H9 (cell line): ENCODE measurements at regions not wholly inside any gene's neighbourhood (a gene's known extent, or its start where the extent isn't known, plus 50 kb on each side); places are given as distances from the start of the nearest gene placed in this dataset.
"Not testable (repeated sequence)": the region's sequence is repeated elsewhere in the genome, so short reads cannot be mapped to it uniquely, and the experiment has no call there.

Experiments used
- DNase-seq: peaks from one replicate; pipeline ENCODE4 v3.0.0-alpha.2; 2017
- H2AFZ ChIP-seq: one replicate; pipeline ENCODE4 v1.6.1; 2013; ENCODE audit warnings: mild to moderate bottlenecking, low read length, control low read depth, moderate library complexity
- H2AK5ac ChIP-seq: 2 replicates; pipeline ENCODE4 v1.6.1; 2013; ENCODE audit warnings: low read length, control low read depth, mixed read lengths; ENCODE audit not compliant: insufficient read length
- H2BK120ac ChIP-seq: one replicate; pipeline ENCODE4 v1.6.1; 2013; ENCODE audit warnings: low read depth, mild to moderate bottlenecking, low read length, control low read depth, inconsistent platforms; ENCODE audit not compliant: poor library complexity, severe bottlenecking
- H2BK12ac ChIP-seq: 2 replicates; pipeline ENCODE4 v1.6.1; 2013; ENCODE audit warnings: low read length, control low read depth, mixed read lengths, low read depth; ENCODE audit not compliant: insufficient read length
- H2BK15ac ChIP-seq: 2 replicates; pipeline ENCODE4 v1.6.1; 2013; ENCODE audit warnings: low read depth, low read length, control low read depth
- H2BK20ac ChIP-seq: one replicate; pipeline ENCODE4 v1.6.1; 2013; ENCODE audit warnings: low read depth, mild to moderate bottlenecking, low read length, control low read depth, inconsistent platforms; ENCODE audit not compliant: poor library complexity, severe bottlenecking
- H2BK5ac ChIP-seq: 2 replicates; pipeline ENCODE4 v1.6.1; 2013; ENCODE audit warnings: low read length, control low read depth, mixed read lengths; ENCODE audit not compliant: insufficient read length
- H3K14ac ChIP-seq: 2 replicates; pipeline ENCODE4 v1.6.1; 2013; ENCODE audit warnings: low read length, control low read depth; ENCODE audit not compliant: insufficient read depth
- H3K18ac ChIP-seq: 2 replicates; pipeline ENCODE4 v1.6.1; 2013; ENCODE audit warnings: low read depth, mild to moderate bottlenecking, mixed read lengths, low read length, control low read depth; ENCODE audit not compliant: insufficient read length
- H3K23ac ChIP-seq: 2 replicates; pipeline ENCODE4 v1.6.1; 2013; ENCODE audit warnings: low read length, control low read depth, mixed read lengths, low read depth; ENCODE audit not compliant: insufficient read length
- H3K23me2 ChIP-seq: 2 replicates; pipeline ENCODE4 v1.6.1; 2013; ENCODE audit warnings: low read depth, mild to moderate bottlenecking, mixed read lengths, low read length, control low read depth; ENCODE audit not compliant: insufficient read length, poor library complexity, severe bottlenecking
- H3K27ac ChIP-seq: 2 replicates; pipeline ENCODE4 v1.5.1; 2013; ENCODE audit warnings: low read length, control low read depth, mixed read lengths, low read depth; ENCODE audit not compliant: insufficient read length
- H3K27me3 ChIP-seq: 2 replicates; pipeline ENCODE4 v1.6.1; 2013; ENCODE audit warnings: low read length, control low read depth, inconsistent platforms; ENCODE audit not compliant: insufficient read depth
- H3K4ac ChIP-seq: 2 replicates; pipeline ENCODE4 v1.6.1; 2013; ENCODE audit warnings: low read depth, mild to moderate bottlenecking, control low read depth, inconsistent platforms, low read length, moderate library complexity
- H3K4me1 ChIP-seq: 2 replicates; pipeline ENCODE4 v1.6.1; 2013; ENCODE audit warnings: low read length, control low read depth, inconsistent platforms; ENCODE audit not compliant: insufficient read depth
- H3K4me2 ChIP-seq: 2 replicates; pipeline ENCODE4 v1.6.1; 2013; ENCODE audit warnings: low read length, control low read depth, mixed read lengths; ENCODE audit not compliant: insufficient read length, insufficient read depth
- H3K56ac ChIP-seq: 2 replicates; pipeline ENCODE4 v1.6.1; 2013; ENCODE audit warnings: low read depth, mild to moderate bottlenecking, mixed read lengths, low read length, control low read depth; ENCODE audit not compliant: insufficient read length
- H3K79me1 ChIP-seq: 2 replicates; pipeline ENCODE4 v1.6.1; 2013; ENCODE audit warnings: low read depth, mild to moderate bottlenecking, moderate library complexity, low read length, control low read depth, inconsistent platforms; ENCODE audit not compliant: insufficient read depth, poor library complexity, severe bottlenecking
- H3K79me2 ChIP-seq: 2 replicates; pipeline ENCODE4 v1.6.1; 2013; ENCODE audit warnings: low read length, control low read depth, inconsistent platforms; ENCODE audit not compliant: insufficient read depth
- H3K9ac ChIP-seq: 2 replicates; pipeline ENCODE4 v1.6.1; 2013; ENCODE audit warnings: low read length, control low read depth, mixed read lengths; ENCODE audit not compliant: insufficient read length; ENCODE audit errors: extremely low read depth
- H3K9me3 ChIP-seq: one replicate; pipeline ENCODE4 v1.6.1; 2013; ENCODE audit warnings: low read depth, low read length, inconsistent platforms; ENCODE audit not compliant: control insufficient read depth
- H3T11ph ChIP-seq: one replicate; pipeline ENCODE4 v1.6.1; 2013; ENCODE audit warnings: mild to moderate bottlenecking, low read length, control low read depth, inconsistent platforms
- H4K20me1 ChIP-seq: one replicate; pipeline ENCODE4 v1.6.1; 2013; ENCODE audit not compliant: control insufficient read depth, insufficient read length, insufficient read depth
- H4K5ac ChIP-seq: 2 replicates; pipeline ENCODE4 v1.6.1; 2013; ENCODE audit warnings: low read depth, mild to moderate bottlenecking, mixed read lengths, low read length, control low read depth; ENCODE audit not compliant: insufficient read length
- H4K8ac ChIP-seq: replicated peaks from 2 replicates; pipeline ENCODE4 v1.6.1; 2013; ENCODE audit warnings: low read length, control low read depth, mixed read lengths, low read depth; ENCODE audit not compliant: insufficient read length
- H4K91ac ChIP-seq: 2 replicates; pipeline ENCODE4 v1.6.1; 2013; ENCODE audit warnings: low read depth, mild to moderate bottlenecking, moderate library complexity, mixed read lengths, low read length, control low read depth; ENCODE audit not compliant: insufficient read length
- H3K27ac Mint-ChIP-seq, 3 experiments: 2 replicates in 2 of 3; 3 replicates in 1 of 3; pipeline ENCODE4 v1.8.0; 2020 to 2021; ENCODE audit warnings: mixed read lengths in 3 of 3, mild to moderate bottlenecking in 1 of 3, moderate library complexity in 1 of 3
- H3K27me3 Mint-ChIP-seq: 2 replicates; pipeline ENCODE4 v1.8.0; 2021; ENCODE audit warnings: low read depth, mild to moderate bottlenecking, moderate library complexity, mixed read lengths
- H3K36me3 Mint-ChIP-seq, 3 experiments: 2 replicates in 2 of 3; 3 replicates in 1 of 3; pipeline ENCODE4 v1.8.0; 2020 to 2021; ENCODE audit warnings: low read depth in 3 of 3, mixed read lengths in 3 of 3; ENCODE audit not compliant: insufficient read depth in 1 of 3
- H3K4me1 Mint-ChIP-seq, 2 experiments: 2 replicates each; pipeline ENCODE4 v1.8.0; 2020; ENCODE audit warnings: mixed read lengths in 2 of 2
- H3K4me3 Mint-ChIP-seq, 2 experiments: 2 replicates in 1 of 2; 3 replicates in 1 of 2; pipeline ENCODE4 v1.8.0; 2020 to 2021; ENCODE audit warnings: mild to moderate bottlenecking in 2 of 2, mixed read lengths in 2 of 2, moderate library complexity in 1 of 2
- H3K9me3 Mint-ChIP-seq, 2 experiments: 2 replicates in 1 of 2; 3 replicates in 1 of 2; pipeline ENCODE4 v1.8.0; 2020; ENCODE audit warnings: mild to moderate bottlenecking in 2 of 2, mixed read lengths in 2 of 2, moderate library complexity in 1 of 2
- WGBS: extraction: QIAGEN DNeasy Blood & Tissue Kit; methylation state at CpG from one replicate; pipeline ENCODE4 v1.1.7; 2013; ENCODE audit warnings: missing lambda C conversion rate, low lambda C conversion rate, mixed read lengths; ENCODE audit not compliant: insufficient read length; ENCODE audit errors: extremely low coverage; 5-methylcytosine and 5-hydroxymethylcytosine counted together

GRCh38 chr16:21397866-21398265 is 119.8 kb upstream of the CRYM start:
- H2BK5ac ChIP-seq, H3K9me3 ChIP-seq, H3K79me2 ChIP-seq, H3K4me3 Mint-ChIP-seq, H3K23ac ChIP-seq, H3K36me3 Mint-ChIP-seq, H3K27me3 ChIP-seq, H3K4me2 ChIP-seq, H3K27ac ChIP-seq, H4K91ac ChIP-seq, H3K56ac ChIP-seq, H3K4me1 Mint-ChIP-seq, H3K14ac ChIP-seq, H3K23me2 ChIP-seq, H2BK20ac ChIP-seq, H4K20me1 ChIP-seq, H2BK12ac ChIP-seq, H2BK15ac ChIP-seq, H2AFZ ChIP-seq, H3K27me3 Mint-ChIP-seq, H3K18ac ChIP-seq, H3K9me3 Mint-ChIP-seq, H3K4ac ChIP-seq, H3K27ac Mint-ChIP-seq, H2AK5ac ChIP-seq, H3K9ac ChIP-seq, H3T11ph ChIP-seq, H3K4me1 ChIP-seq, H4K5ac ChIP-seq, H2BK120ac ChIP-seq, H4K8ac ChIP-seq, H3K79me1 ChIP-seq, DNase-seq: not testable (repeated sequence)
- WGBS: no CpG with 5 or more reads among the region's 5 CpGs

GRCh38 chr16:21396545-21396944 is 118.5 kb upstream of the CRYM start:
- not testable (repeated sequence) for H2BK5ac ChIP-seq, H3K56ac ChIP-seq, H2AFZ ChIP-seq, H3K23me2 ChIP-seq, H4K20me1 ChIP-seq, H2BK120ac ChIP-seq, H3K14ac ChIP-seq, H3K4me1 Mint-ChIP-seq, H2AK5ac ChIP-seq, H3K36me3 Mint-ChIP-seq, H3K27me3 Mint-ChIP-seq, H3K4me3 Mint-ChIP-seq, DNase-seq, H3K23ac ChIP-seq, H3K79me2 ChIP-seq, H4K5ac ChIP-seq, H3K9me3 Mint-ChIP-seq, H3K9ac ChIP-seq, H3K27me3 ChIP-seq, H3K27ac ChIP-seq, H3K27ac Mint-ChIP-seq, H3K9me3 ChIP-seq, H3K4me2 ChIP-seq, H3K18ac ChIP-seq, H2BK12ac ChIP-seq, H3K4ac ChIP-seq, H4K91ac ChIP-seq, H3K4me1 ChIP-seq, H2BK20ac ChIP-seq, H3T11ph ChIP-seq, H4K8ac ChIP-seq, H3K79me1 ChIP-seq, H2BK15ac ChIP-seq
- WGBS: no CpG with 5 or more reads among the region's 4 CpGs

- H3K36me3 Mint-ChIP-seq, H4K5ac ChIP-seq, H2BK5ac ChIP-seq, H3K9ac ChIP-seq, H3K56ac ChIP-seq, H3K27me3 ChIP-seq, H3K4ac ChIP-seq, H2AFZ ChIP-seq, H3K27me3 Mint-ChIP-seq, H3K23me2 ChIP-seq, H4K8ac ChIP-seq, H2BK15ac ChIP-seq, H2BK120ac ChIP-seq, H3K79me2 ChIP-seq, H3T11ph ChIP-seq, DNase-seq, H3K14ac ChIP-seq, H3K4me1 ChIP-seq, H3K79me1 ChIP-seq, H4K20me1 ChIP-seq, H3K23ac ChIP-seq, H3K4me1 Mint-ChIP-seq, H3K9me3 Mint-ChIP-seq, H4K91ac ChIP-seq, H3K27ac ChIP-seq, H3K4me3 Mint-ChIP-seq, H3K4me2 ChIP-seq, H2AK5ac ChIP-seq, H2BK20ac ChIP-seq, H3K18ac ChIP-seq, H3K9me3 ChIP-seq, H2BK12ac ChIP-seq, H3K27ac Mint-ChIP-seq: not testable (repeated sequence)
- WGBS: no CpG with 5 or more reads among the region's 3 CpGs
Measured at GRCh38 chr16:21390634-21391033, 112.5 kb upstream of the CRYM start.
